ENCODE measurements at regions not wholly inside any gene's neighbourhood (a gene's known extent, or its start where the extent isn't known, plus 50 kb on each side); places are given as distances from the start of the nearest gene placed in this dataset.

GRCh38 chr10:2280713-2281300 is 543.5 kb upstream of the ADARB2 start:
- TF ChIP-seq CTCF (IDR thresholded peaks at IDR 0.05; ENCODE audit: extremely low read depth, missing control alignments): no peak
- no peak for DNase-seq (ENCODE audit: low spot score)

- TF ChIP-seq CTCF (IDR thresholded peaks at IDR 0.05; ENCODE audit: extremely low read depth, missing control alignments): no peak
- DNase-seq (ENCODE audit: low spot score): no peak
Measured at GRCh38 chr10:2279711-2280110, 542.4 kb upstream of the ADARB2 start.

GRCh38 chr10:2278363-2278762 is 541.0 kb upstream of the ADARB2 start:
- no peak for TF ChIP-seq CTCF (IDR thresholded peaks at IDR 0.05; ENCODE audit: extremely low read depth, missing control alignments)
- DNase-seq (ENCODE audit: low spot score): no peak

- no peak for DNase-seq (ENCODE audit: low spot score)
- TF ChIP-seq CTCF (IDR thresholded peaks at IDR 0.05; ENCODE audit: extremely low read depth, missing control alignments): no peak
Measured at GRCh38 chr10:2263561-2263960, 526.2 kb upstream of the ADARB2 start.

- no peak for DNase-seq (ENCODE audit: low spot score)
- no peak for TF ChIP-seq CTCF (IDR thresholded peaks at IDR 0.05; ENCODE audit: extremely low read depth, missing control alignments)
Measured at GRCh38 chr10:2262878-2263277, 525.6 kb upstream of the ADARB2 start.

- no peak for TF ChIP-seq CTCF (IDR thresholded peaks at IDR 0.05; ENCODE audit: extremely low read depth, missing control alignments)
- DNase-seq (ENCODE audit: low spot score): no peak
Measured at GRCh38 chr10:2262333-2262732, 525.0 kb upstream of the ADARB2 start.

GRCh38 chr10:2256241-2256640 is 518.9 kb upstream of the ADARB2 start:
- no peak for DNase-seq (ENCODE audit: low spot score)

More at GRCh38 chr10:2256241-2256640, 518.9 kb upstream of the ADARB2 start:
- no peak for TF ChIP-seq CTCF (IDR thresholded peaks at IDR 0.05; ENCODE audit: extremely low read depth, missing control alignments)

Measured in GM20000 (cell line).